GM21528 (cell line): ENCODE measurements at regions not wholly inside any gene's neighbourhood (a gene's known extent, or its start where the extent isn't known, plus 50 kb on each side); places are given as distances from the start of the nearest gene placed in this dataset.
"Not testable (repeated sequence)": the region's sequence is repeated elsewhere in the genome, so short reads cannot be mapped to it uniquely, and the experiment has no call there.

ENCODE experiments used
- ATAC-seq: cut with Tn5 transposase; IDR thresholded peaks from one replicate; pipeline ENCODE4 v1.9.1; 2021; ENCODE audit warnings: mild to moderate bottlenecking, moderate library complexity; ENCODE audit not compliant: unreplicated experiment, low FRiP score

DNA sequence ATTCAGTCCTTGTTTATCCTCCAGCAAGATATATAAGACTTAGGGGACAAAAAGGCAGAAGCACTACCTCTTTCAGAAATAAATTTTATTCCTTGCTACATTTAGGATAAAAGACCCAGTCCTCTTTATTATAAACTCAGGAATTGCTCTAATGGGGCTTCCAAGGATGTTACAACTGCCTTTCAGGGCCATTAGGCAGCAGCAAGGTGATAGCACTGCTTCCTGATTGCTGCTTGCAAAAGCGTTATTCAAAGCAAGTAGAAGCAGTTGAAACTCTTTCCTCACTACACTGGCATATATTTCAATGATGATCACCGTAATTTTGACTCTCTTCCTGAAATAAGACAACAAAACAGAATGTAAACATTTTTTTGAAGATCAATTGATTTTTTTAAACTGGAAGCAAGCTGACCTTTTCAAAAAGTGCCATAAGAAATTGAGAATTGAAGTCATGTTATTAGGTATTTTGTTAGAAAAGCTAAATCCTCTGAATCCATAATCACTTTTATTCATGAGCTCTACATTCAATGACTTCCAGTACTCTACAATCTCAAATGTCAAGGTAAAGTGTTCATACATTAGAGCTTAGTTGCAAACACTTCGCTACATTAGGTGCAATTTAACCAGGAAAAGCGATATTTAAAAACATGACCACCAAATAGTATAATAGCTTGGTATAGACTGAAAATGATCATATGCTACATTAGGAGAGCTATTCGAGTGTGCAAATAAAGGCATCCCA, 233.4 kb upstream of the SYT10 start:
- no peak for ATAC-seq

DNA sequence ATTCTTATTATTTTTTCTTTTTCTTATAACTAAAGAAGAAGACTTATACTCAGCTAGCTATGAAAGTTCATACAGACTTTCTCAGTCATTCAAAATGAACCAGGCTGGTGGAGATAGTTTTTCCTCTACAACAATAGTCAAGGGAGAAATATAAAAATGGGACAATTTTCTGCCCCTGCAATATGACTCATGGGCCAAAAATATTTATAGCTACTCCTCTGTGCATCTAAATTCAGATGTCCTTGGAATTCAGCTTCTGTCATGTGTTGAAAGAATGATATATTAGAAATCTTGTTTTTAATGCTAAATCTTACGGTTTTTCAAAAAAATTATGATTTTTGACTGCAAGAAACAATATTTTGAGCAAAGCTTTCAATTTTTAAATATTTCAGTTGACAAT, 237.2 kb upstream of the SYT10 start:
- no peak for ATAC-seq

DNA sequence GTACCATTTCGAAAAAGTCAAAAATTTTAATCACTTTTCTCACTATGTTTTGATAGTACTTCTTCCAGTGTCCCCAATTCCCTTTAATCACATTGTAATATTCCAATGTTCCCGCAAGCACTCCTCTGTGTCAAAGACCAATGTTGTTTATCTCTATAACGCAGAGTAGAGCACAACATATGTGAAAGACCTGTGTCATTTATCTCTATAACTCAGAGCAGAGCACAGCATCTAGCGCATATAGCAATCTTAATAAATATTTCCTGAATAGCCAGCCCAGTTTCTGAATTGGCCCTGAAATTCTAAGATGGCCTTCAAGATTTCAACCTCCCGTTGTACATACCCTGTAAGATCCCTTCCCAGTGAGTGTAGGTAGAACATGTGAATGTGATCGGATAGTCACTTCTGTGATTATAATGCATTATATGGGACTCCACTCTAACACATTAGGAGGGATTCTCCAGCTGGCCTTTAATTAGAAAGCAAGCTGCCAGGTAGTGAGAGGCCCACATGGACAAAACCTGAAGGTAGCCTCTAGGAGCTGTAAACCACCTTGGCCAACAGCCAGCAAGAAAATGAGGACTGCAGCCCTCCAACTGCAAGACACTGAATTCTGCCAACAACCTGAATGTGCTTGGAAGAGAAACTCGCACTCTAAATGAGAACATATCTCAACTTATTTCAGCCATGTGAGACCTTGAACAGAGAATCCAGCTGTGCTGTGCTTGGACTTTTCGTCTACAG, 238.8 kb upstream of the SYT10 start:
- ATAC-seq, result no peak

DNA sequence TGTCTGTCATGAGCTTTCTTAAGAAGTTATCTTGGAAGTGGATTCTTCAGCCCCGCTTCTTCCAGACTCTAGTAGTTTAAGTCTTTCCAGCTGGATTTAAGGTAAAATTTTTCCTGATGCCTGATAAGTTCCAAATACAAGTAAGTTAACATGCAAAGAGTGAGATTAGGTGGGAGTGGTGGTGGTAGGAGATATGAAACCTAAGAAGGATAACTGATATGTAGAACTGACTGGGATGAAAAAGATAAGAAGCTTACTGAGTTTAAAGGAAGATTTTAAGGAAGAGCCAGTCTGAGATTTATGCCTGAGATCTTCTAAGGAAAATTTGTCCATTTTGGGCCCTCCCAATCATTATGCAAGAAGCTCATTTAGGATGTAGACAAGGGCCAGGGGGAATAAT, 250.9 kb upstream of the SYT10 start:
- no peak for ATAC-seq

DNA sequence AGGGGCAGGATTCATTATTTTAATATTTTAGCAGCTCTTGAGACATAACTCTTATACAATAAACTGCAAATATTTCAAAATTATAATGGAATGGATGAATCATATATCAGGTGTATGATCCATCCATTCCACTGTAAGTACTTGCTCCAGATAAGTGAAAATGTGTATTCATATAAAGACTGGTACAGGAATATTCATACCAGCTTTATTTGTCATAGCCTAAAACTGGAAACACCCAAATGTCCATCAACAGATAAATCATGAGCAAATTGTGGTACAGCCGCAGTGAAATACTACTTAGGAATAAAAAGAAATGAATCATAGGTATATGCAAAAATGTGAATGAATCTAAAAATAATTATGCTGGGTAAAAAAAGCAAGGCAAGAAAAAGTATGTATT, 263.6 kb upstream of the SYT10 start:
- no peak for ATAC-seq

DNA sequence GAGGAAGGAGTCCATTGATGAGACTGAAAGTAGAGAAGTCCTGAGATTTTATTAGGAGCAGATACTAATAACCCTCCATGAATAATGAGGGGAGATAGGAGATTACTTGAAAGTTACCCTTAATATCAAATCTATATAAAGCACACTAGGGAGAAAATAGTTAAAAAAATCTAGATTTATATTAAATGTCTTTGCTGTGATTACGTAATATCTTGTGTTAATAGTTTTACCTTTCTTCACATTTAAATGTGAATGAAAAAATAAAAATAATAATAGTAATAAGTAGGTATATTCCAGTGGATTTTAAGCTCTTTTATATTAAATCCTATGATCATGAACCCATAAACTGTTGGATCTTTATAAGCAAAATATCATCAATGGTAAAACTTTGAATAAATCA, 267.3 kb upstream of the SYT10 start:
- ATAC-seq, result no peak

DNA sequence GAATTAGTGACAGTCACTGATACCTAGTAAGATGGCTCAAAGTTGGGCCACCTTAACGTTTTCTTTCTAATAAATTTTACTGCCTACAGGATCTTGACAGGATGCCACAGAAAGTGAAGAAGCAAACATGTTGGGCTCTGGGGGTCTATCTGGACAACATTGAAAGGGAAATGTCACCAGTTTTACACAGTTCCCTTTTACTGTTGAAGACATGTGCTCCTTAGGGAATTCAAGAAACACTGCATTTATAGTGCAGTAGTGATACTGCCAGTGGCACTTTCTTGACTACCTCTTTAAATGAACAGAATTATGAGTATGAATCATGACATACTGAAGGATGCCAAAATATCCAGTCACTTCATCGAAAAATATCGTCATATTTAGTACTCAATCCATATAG, 269.3 kb upstream of the SYT10 start:
- no peak for ATAC-seq

DNA sequence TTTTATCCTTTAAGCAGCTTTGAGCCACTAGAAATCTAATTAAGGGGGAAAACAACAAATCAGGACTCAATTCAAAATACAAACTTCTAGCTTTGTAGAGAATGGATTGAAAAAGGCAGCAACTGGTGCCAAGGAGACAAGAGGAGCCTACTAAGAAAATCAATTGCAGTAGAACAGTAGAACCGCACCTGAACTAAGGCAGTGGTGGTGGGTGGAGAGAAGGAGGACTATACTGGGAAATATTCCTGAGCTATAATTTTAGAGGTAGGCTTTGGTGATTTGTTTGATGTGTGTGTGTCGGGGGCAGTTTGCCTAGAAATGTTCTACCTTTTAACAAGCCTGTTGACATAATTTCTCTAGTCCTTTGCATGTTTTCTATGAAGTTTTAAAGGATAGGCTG, 270.9 kb upstream of the SYT10 start:
- ATAC-seq, result no peak

DNA sequence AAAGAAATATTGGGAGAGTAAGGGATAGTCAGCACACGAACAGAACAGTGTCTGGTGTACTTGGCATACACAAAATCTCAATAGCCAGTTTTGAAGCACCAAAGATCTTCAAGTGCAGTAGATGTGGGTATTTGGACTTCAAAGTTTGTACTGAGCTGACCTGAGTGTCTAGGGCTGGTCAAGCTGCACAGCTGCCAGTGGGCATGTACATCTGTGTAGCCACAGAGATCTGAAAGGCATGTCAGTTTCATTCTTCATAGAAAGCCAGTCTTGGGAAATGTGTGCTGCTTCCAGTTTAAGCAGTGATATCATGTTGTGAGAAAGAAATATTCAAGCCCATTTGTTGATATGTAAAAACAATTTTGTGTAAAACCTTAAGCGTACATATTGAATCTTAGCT, 279.0 kb upstream of the SYT10 start:
- ATAC-seq, result no peak

DNA sequence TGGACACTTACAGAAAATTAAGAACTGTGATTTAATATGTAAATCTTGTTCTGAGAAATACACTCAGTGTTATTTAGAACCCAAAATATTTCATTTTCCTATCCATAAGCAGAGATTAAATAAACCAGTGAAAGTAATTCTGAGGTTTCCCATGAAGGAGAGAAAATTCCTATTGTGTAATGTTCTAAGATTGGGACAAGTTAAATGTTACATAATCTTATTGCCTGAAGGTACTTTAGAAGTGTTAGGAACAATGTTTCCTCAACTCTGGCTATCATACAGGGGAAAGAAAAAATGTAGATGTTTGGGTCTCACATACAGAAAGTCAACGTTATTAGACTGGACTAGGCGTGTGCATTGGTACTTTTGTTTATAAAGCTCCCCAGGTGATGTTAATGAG, 281.9 kb upstream of the SYT10 start:
- ATAC-seq, result no peak

DNA sequence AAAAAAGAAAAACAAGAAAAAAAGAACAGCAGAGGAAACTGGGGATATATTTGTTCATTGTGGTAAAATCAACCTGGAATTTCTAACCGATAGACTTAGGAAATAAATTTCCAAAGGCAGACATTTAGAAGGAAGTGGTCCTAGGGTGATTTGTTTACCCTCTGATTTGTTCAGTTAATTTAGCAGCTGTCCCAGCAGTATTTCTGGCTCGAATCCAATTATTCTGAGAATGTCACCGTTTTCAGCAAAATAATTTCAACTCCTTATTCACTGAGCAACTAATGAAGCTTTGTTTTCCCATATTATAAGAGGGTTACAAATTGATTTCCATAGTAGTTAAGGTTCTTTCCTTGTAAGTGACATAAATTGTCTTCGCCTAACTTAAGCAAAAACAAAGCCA, 285.2 kb upstream of the SYT10 start:
- no peak for ATAC-seq

DNA sequence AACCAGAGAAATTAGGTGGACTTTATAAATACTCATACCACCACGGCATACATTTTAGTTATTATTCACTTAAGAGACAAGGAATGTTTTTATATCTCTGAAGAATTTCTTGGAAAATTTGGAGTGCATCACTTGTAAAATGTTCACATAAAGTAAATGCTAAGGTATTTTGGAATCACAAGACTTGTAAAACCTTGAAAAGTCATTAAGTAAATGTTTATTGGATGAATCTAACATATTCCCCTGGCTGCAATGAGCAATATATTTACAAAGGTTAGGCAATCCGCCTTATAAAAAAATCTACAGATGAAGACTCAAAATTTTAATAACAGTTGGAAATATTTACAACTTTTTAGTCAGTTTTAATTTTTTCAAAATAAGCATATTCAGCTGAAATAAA, 287.4 kb upstream of the ALG10 start:
- ATAC-seq, result no peak

DNA sequence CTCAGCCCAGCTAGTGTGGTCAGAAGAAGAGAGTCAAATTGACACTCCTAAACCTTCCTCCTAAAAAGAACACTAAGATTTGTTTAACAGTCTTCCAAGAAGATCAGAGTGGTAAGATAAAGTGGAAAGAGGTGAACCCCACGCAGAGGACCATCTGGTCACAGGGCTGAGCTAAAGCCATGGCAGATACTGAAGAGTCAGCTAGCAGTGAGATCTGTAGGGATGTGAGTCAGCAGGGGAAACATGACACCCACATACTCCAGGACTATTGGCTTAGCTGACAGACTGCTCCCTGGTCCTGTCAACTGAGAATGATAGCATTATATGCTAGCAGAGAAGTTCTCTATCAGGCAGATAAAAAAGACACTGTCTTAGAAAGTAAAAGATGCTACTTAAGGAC, 269.4 kb upstream of the ALG10 start:
- no peak for ATAC-seq

DNA sequence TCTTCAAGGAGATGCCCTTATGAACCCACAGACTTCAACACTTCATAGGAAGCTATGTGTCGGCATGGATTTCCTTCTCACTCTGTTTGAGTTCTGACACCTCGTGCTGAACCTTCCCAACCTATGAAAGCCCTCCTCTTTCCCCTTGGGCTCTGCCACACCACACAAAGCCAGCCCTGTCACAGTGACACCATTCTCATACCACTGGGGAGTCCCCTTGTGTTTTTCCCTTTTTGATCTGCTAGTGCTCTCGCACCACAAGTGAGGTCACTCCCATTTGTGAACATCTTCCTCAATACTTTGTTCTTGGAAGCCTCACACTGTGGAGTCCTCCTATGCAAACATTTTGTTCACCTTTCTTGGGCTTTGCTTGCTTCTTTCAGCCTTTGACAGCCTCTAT, 264.6 kb upstream of the ALG10 start:
- ATAC-seq, result no peak

DNA sequence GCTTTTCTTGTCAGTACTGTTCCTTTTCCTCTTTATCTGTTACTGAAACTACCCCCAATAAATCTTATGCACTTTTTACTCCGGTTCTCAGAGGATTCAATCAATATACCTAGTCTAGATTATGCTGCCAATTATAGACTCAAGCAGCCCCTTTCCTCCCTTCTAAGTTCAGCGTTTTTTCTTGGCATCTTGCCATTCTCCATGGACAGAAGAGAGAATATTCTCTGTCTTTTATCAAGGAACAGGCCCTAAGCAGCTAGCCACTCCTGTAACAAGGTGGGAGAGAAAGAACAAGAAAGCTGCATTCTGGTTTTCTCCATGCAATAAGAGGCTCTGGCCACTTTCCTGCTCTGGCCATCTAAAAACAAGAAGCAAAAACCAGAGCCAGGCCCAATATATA, 263.0 kb upstream of the ALG10 start:
- ATAC-seq, result no peak

DNA sequence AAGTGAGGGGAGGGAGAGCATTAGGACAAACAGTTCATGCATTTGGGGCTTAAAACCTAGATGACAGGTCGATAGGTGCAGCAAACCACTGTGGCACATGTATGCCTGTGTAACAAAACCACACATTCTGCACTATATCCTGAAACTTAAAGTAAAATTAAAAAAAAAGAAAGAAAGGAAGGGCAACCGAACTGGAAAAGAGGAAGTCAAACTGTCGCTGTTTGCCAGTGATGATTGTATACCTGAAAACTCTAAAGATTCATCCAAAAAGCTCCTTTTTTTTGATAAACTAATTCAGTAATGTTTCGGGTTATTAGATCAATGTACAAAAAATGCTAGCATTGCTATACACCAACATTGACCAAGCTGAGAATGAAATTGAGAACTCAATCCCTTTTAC, 259.0 kb upstream of the ALG10 start:
- ATAC-seq, result no peak

DNA sequence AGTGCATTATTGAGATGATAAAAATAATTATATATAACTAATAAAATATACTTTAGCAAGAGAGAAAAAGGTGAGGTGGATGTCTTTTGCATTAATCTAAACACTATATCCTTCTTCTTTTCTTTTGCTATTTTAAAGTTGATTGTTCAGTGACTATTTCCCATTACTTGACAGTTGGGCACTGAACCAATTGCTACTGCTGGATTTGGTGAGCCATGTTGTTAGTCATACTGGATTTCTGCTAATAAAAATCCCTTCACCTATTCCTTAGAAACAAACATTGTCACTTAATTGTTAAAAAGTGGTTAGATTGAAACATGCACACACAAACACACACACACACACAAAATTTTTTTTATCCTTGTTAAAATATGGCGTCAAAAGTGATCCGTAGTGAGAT, 251.6 kb upstream of the ALG10 start:
- ATAC-seq, result no peak

DNA sequence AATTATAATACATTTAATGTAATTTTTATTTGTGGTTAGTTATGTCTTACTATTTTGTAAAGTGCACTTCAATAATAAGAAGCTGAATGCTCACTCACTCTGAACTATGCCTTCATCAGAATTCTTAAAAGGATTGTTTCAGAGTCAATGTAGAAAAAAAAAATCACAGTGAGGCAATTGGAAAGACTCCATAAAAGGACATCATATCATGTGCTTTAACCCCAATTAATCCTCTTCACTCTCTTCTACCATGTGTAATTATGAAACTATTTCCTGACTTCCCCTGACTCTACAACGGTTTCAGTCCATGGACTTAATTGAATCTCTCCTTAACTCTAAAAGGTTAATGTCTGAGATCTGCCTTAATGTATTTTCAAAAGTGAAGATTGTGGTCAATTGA, 250.4 kb upstream of the ALG10 start:
- no peak for ATAC-seq

DNA sequence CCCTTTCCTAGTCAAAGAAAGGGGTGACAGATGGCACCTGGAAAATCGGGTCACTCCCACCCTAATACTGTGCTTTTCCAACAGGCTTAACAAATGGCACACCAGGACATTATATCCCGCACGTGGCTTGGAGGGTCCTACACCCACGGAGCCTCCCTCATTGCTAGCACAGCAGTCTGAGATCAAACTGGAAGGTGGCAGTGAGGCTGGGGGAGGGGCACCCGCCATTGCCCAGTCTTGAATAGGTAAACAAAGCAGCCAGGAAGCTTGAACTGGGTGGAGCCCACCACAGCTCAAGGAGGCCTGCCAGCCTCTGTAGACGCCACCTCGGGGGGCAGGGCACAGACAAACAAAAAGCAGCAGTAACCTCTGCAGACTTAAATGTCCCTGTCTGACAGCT, 249.2 kb upstream of the ALG10 start:
- not testable (repeated sequence) for ATAC-seq

DNA sequence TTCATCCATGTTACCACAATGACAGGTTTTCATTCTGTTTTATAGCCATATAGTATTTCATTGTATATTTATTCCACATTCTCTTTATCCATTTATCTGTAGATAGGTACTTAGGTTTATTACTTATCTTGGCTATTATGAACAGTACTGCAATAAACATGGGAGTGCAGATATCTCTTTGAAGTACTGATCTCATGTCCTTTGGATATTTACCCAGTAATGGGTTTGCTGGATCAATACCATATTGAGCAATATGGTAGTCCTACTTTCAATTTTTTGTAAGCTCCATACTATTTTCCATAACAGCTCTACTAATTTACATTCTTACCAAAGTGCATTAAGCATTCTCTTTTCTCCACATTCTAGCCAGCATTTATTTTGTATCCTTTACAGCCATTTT, 235.8 kb upstream of the ALG10 start:
- no peak for ATAC-seq

DNA sequence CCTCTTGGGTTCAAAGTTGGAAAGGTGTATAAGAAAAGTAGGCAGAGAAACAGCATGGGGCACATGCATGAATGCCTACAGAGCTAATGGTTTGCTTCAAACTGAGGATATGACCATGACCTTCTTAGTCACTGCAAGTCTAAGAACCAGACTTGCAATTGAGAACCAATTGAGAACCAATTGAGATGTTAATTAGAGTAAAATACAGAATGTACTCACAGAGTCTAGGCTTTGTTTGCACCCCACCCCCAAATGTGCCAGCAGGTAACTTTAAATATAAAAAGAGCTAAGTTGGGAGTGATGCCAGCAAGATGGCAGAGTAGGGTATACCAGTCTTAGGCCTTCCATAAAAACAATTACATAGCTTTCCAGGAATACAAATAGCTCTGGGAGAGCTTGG, 227.3 kb upstream of the ALG10 start:
- ATAC-seq, result no peak

DNA sequence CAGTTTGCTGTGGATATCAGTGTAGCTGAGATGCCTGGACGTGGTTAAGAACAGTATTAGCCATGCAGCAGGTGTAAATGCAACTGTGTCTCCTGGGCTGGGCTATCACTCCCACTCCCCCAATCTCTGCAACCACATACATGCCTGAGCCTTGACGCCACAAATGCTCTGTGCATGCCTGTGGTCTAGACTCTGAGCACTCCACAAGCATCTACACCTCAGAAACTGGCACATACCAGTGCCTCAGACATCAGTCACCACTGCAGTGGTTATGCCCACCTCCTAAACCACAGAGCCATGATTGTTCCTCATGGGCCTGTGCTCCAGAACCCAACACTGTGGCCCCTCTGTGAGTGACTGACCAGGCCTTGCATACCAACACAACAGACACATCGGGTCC, 226.8 kb upstream of the ALG10 start:
- no peak for ATAC-seq
